ENCODE measurements at regions not wholly inside any gene's neighbourhood (a gene's known extent, or its start where the extent isn't known, plus 50 kb on each side); places are given as distances from the start of the nearest gene placed in this dataset.

DNA sequence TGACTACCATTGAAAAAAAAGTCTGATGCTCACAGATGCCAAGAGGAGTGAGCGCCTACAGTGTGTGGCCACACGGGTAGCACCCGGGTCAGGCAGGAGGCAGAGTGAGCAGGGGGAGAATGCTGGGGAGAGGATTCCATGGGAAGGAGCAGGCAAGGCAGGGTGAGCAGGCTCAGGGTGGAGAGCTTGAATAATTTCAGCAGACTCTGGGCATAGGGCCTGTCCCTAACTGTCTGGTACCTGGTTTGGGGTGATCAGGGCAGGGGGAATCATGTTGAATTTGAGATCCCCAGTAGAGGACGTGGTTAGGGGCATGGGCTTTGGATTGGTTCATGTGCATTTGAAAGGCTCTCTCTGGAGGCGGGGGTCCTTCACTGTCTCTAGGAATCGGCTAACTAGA lies 51.2 kb upstream of the TLR3 start:
- TF ChIP-seq, protein P1, sequence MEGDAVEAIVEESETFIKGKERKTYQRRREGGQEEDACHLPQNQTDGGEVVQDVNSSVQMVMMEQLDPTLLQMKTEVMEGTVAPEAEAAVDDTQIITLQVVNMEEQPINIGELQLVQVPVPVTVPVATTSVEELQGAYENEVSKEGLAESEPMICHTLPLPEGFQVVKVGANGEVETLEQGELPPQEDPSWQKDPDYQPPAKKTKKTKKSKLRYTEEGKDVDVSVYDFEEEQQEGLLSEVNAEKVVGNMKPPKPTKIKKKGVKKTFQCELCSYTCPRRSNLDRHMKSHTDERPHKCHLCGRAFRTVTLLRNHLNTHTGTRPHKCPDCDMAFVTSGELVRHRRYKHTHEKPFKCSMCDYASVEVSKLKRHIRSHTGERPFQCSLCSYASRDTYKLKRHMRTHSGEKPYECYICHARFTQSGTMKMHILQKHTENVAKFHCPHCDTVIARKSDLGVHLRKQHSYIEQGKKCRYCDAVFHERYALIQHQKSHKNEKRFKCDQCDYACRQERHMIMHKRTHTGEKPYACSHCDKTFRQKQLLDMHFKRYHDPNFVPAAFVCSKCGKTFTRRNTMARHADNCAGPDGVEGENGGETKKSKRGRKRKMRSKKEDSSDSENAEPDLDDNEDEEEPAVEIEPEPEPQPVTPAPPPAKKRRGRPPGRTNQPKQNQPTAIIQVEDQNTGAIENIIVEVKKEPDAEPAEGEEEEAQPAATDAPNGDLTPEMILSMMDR (IDR thresholded peaks at IDR 0.05) = no peak
- no peak for TF ChIP-seq POLR2A (IDR thresholded peaks at IDR 0.05)
- no peak for TF ChIP-seq POLR2AphosphoS5 (IDR thresholded peaks at IDR 0.05)
- TF ChIP-seq EP300 (IDR thresholded peaks at IDR 0.05) = no peak
